ENCODE measurements at regions not wholly inside any gene's neighbourhood (a gene's known extent, or its start where the extent isn't known, plus 50 kb on each side); places are given as distances from the start of the nearest gene placed in this dataset.

GRCh38 chr3:106251160-106251892 lies 382.5 kb upstream of the CBLB start:
- CTCF ChIA-PET, result interaction anchor here (1.0 kb wide), 1 partner anchor 447 kb away, joined by 3 read pairs; no protein-coding TSS in a partner anchor
- no peaks in the 10 kb centered on the region for H3K36me3 Mint-ChIP-seq (ENCODE audit: insufficient read depth, unreplicated experiment)
- no peak overlapping the region for H3K27ac Mint-ChIP-seq (ENCODE audit: low read depth, unreplicated experiment)
- H3K4me3 Mint-ChIP-seq (ENCODE audit: unreplicated experiment), result no peak overlapping the region
- no peaks in the 10 kb centered on the region for H3K27me3 Mint-ChIP-seq (ENCODE audit: insufficient read depth, unreplicated experiment)
- peaks cover 15% of the 10 kb centered on the region for H3K9me3 Mint-ChIP-seq (ENCODE audit: unreplicated experiment)
- H3K4me1 Mint-ChIP-seq (ENCODE audit: insufficient read depth, unreplicated experiment), result no peaks in the 10 kb centered on the region
- peak; percentile 8 for DNase-seq (ENCODE audit: unreplicated experiment)
- intact Hi-C loops (cut with micrococcal nuclease), result no loop called here
- BruUV-seq (replicated peaks), result no TSS peak
- POLR2A ChIA-PET, result no interaction called here
- TF ChIP-seq CTCF (IDR thresholded peaks at IDR 0.05; ENCODE audit: unreplicated experiment), result no peak

GRCh38 chr3:106255870-106256248 lies 387.0 kb upstream of the CBLB start:
- Mint-ChIP-seq H3K4me3 (ENCODE audit: unreplicated experiment) (no peak overlapping the region), H3K9me3 (ENCODE audit: unreplicated experiment) (peaks cover 8% of the 10 kb centered on the region), H3K27me3 (ENCODE audit: insufficient read depth, unreplicated experiment) (no peaks in the 10 kb centered on the region), H3K27ac (ENCODE audit: low read depth, unreplicated experiment) (no peak overlapping the region), H3K4me1 (ENCODE audit: insufficient read depth, unreplicated experiment) (no peaks in the 10 kb centered on the region), H3K36me3 (ENCODE audit: insufficient read depth, unreplicated experiment) (no peaks in the 10 kb centered on the region)
- ChIA-PET CTCF (no interaction called here), POLR2A (no interaction called here)
- no peak for DNase-seq (ENCODE audit: unreplicated experiment)
- intact Hi-C loops (cut with micrococcal nuclease), result no loop called here
- no peak for TF ChIP-seq CTCF (IDR thresholded peaks at IDR 0.05; ENCODE audit: unreplicated experiment)
- no TSS peak for BruUV-seq (replicated peaks)

GRCh38 chr3:106256249-106256957 lies 387.6 kb upstream of the CBLB start:
- no peaks in the 10 kb centered on the region for H3K4me1 Mint-ChIP-seq (ENCODE audit: insufficient read depth, unreplicated experiment)
- H3K27ac Mint-ChIP-seq (ENCODE audit: low read depth, unreplicated experiment), result no peak overlapping the region
- peaks cover 7% of the 10 kb centered on the region for H3K9me3 Mint-ChIP-seq (ENCODE audit: unreplicated experiment)
- ChIA-PET CTCF (interaction anchor here (1.2 kb wide), 1 partner anchor 88 kb away, joined by 3 read pairs; no protein-coding TSS in a partner anchor), POLR2A (interaction anchor here (0.7 to 1.5 kb wide), 3 partner anchors 10 to 1016 kb away, joined by 3 read pairs; no protein-coding TSS in a partner anchor)
- no peak overlapping the region for H3K4me3 Mint-ChIP-seq (ENCODE audit: unreplicated experiment)
- no peaks in the 10 kb centered on the region for H3K36me3 Mint-ChIP-seq (ENCODE audit: insufficient read depth, unreplicated experiment)
- H3K27me3 Mint-ChIP-seq (ENCODE audit: insufficient read depth, unreplicated experiment), result no peaks in the 10 kb centered on the region
- no peak for TF ChIP-seq CTCF (IDR thresholded peaks at IDR 0.05; ENCODE audit: unreplicated experiment)
- no peak for DNase-seq (ENCODE audit: unreplicated experiment)
- BruUV-seq (replicated peaks), result no TSS peak
- intact Hi-C loops (cut with micrococcal nuclease), result no loop called here

GRCh38 chr3:106257172-106257571 lies 388.4 kb upstream of the CBLB start:
- TF ChIP-seq CTCF (IDR thresholded peaks at IDR 0.05; ENCODE audit: unreplicated experiment), result no peak
- ChIA-PET CTCF (interaction anchor here (0.7 to 1.2 kb wide), 2 partner anchors 87 to 705 kb away, joined by 3 read pairs; no protein-coding TSS in a partner anchor), POLR2A (interaction anchor here (0.7 to 1.5 kb wide), 6 partner anchors 11 to 1015 kb away, joined by 3 to 4 read pairs (median 3); no protein-coding TSS in a partner anchor)
- BruUV-seq (replicated peaks), result no TSS peak
- Mint-ChIP-seq H3K4me1 (ENCODE audit: insufficient read depth, unreplicated experiment) (peaks cover 5% of the 10 kb centered on the region), H3K36me3 (ENCODE audit: insufficient read depth, unreplicated experiment) (no peaks in the 10 kb centered on the region), H3K27ac (ENCODE audit: low read depth, unreplicated experiment) (peak overlapping the region; percentile 23), H3K4me3 (ENCODE audit: unreplicated experiment) (no peak overlapping the region), H3K27me3 (ENCODE audit: insufficient read depth, unreplicated experiment) (no peaks in the 10 kb centered on the region), H3K9me3 (ENCODE audit: unreplicated experiment) (no peaks in the 10 kb centered on the region)
- intact Hi-C loops (cut with micrococcal nuclease), result no loop called here
- DNase-seq (ENCODE audit: unreplicated experiment), result no peak
